Endodermal cell (in vitro differentiated cells): ENCODE measurements at regions not wholly inside any gene's neighbourhood (a gene's known extent, or its start where the extent isn't known, plus 50 kb on each side); places are given as distances from the start of the nearest gene placed in this dataset.

Experiments
- DNase-seq: peaks from one replicate; pipeline ENCODE4 v3.0.0-alpha.2; 2017
- H3K27ac ChIP-seq: 2 replicates; pipeline ENCODE4 v1.5.1; 2013; ENCODE audit warnings: mild to moderate bottlenecking, low read depth, low read length, moderate library complexity
- H3K27me3 ChIP-seq: 2 replicates; pipeline ENCODE4 v1.6.1; 2013; ENCODE audit warnings: mild to moderate bottlenecking, low read length, moderate library complexity; ENCODE audit not compliant: insufficient read depth, control insufficient read depth, poor library complexity, severe bottlenecking
- H3K36me3 ChIP-seq: 2 replicates; pipeline ENCODE4 v1.7.0; 2013; ENCODE audit warnings: mild to moderate bottlenecking, low read length, moderate library complexity; ENCODE audit not compliant: control insufficient read depth, insufficient read depth
- H3K4me1 ChIP-seq: one replicate; pipeline ENCODE4 v1.7.0; 2013; ENCODE audit warnings: low read length; ENCODE audit not compliant: control insufficient read depth, insufficient read depth
- H3K4me3 ChIP-seq: 2 replicates; pipeline ENCODE4 v1.5.1; 2013; ENCODE audit warnings: mild to moderate bottlenecking, low read length, moderate library complexity
- H3K9ac ChIP-seq: 2 replicates; pipeline ENCODE4 v1.6.1; 2013; ENCODE audit warnings: mild to moderate bottlenecking, low read length, moderate library complexity; ENCODE audit not compliant: poor library complexity, severe bottlenecking; ENCODE audit errors: extremely low read depth
- H3K9me3 ChIP-seq: 2 replicates; pipeline ENCODE4 v1.6.1; 2013; ENCODE audit warnings: mild to moderate bottlenecking, low read length, moderate library complexity; ENCODE audit not compliant: control insufficient read depth
- H3K27ac Mint-ChIP-seq: 2 replicates; pipeline ENCODE4 v1.8.0; 2020; ENCODE audit warnings: mixed read lengths
- H3K27me3 Mint-ChIP-seq: 2 replicates; pipeline ENCODE4 v1.8.0; 2021; ENCODE audit warnings: mild to moderate bottlenecking, mixed read lengths; ENCODE audit not compliant: insufficient read depth
- H3K36me3 Mint-ChIP-seq: 2 replicates; pipeline ENCODE4 v1.8.0; 2020; ENCODE audit warnings: low read depth, mixed read lengths
- H3K4me1 Mint-ChIP-seq: 2 replicates; pipeline ENCODE4 v1.8.0; 2020; ENCODE audit warnings: mixed read lengths
- H3K4me3 Mint-ChIP-seq: 2 replicates; pipeline ENCODE4 v1.8.0; 2020; ENCODE audit warnings: mild to moderate bottlenecking, moderate library complexity, mixed read lengths
- H3K9me3 Mint-ChIP-seq: 2 replicates; pipeline ENCODE4 v1.8.0; 2020; ENCODE audit warnings: mild to moderate bottlenecking, mixed read lengths
- WGBS, 2 experiments: methylation state at CpG; one replicate each; pipeline versions ENCODE4 v1.1.5 to v1.1.7; 2013; ENCODE audit warnings: missing lambda C conversion rate in 2 of 2, mixed read lengths in 1 of 2; ENCODE audit not compliant: insufficient coverage in 1 of 2, insufficient read length in 1 of 2; 5-methylcytosine and 5-hydroxymethylcytosine counted together
- TF ChIP-seq, protein P1 (sequence below): fragments of 200-600 bp; sonication (generic); conservative IDR thresholded peaks from 2 replicates; pipeline ENCODE4 v1.5.0; 2021; ENCODE audit warnings: antibody characterized with exemption, mild to moderate bottlenecking

DNA sequence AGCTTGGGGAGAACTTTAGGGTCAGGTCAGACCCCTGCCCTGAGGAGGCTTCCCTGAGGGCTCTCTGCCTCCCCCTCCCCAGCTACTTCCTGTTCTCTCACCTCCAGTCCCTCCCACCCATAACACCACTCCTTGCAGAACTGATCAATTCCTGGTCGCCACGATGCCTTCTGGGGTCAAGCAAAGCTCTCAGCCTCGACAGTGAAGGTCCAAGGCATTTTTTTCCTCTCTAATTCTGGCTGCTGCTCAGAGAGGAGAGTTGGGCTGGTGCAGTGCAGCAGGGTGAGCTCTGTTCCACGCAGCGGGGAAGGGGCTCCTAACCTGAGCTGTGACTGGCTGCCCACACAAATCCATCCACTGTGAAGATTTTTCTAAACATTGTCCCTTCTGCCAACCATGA is 628.4 kb downstream of the BRD1 start:
- Mint-ChIP-seq H3K36me3 (no peaks in the 10 kb centered on the region), H3K4me3 (no peak overlapping the region), H3K27me3 (no peaks in the 10 kb centered on the region), H3K9me3 (no peaks in the 10 kb centered on the region), H3K4me1 (peaks cover 8% of the 10 kb centered on the region), H3K27ac (no peak overlapping the region)
- TF ChIP-seq, protein P1, sequence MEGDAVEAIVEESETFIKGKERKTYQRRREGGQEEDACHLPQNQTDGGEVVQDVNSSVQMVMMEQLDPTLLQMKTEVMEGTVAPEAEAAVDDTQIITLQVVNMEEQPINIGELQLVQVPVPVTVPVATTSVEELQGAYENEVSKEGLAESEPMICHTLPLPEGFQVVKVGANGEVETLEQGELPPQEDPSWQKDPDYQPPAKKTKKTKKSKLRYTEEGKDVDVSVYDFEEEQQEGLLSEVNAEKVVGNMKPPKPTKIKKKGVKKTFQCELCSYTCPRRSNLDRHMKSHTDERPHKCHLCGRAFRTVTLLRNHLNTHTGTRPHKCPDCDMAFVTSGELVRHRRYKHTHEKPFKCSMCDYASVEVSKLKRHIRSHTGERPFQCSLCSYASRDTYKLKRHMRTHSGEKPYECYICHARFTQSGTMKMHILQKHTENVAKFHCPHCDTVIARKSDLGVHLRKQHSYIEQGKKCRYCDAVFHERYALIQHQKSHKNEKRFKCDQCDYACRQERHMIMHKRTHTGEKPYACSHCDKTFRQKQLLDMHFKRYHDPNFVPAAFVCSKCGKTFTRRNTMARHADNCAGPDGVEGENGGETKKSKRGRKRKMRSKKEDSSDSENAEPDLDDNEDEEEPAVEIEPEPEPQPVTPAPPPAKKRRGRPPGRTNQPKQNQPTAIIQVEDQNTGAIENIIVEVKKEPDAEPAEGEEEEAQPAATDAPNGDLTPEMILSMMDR: no peak
- WGBS, 2 experiments: 97% methylated on average over 5 of the region's 5 CpGs; no CpG with 5 or more reads in 1 of the 2 experiments
- no peak overlapping the region for H3K27ac ChIP-seq
- peak; percentile 25 for DNase-seq
- no peak overlapping the region for H3K9ac ChIP-seq
- H3K4me3 ChIP-seq: no peak overlapping the region
- no peaks in the 10 kb centered on the region for H3K9me3 ChIP-seq
- H3K36me3 ChIP-seq: no peaks in the 10 kb centered on the region
- H3K4me1 ChIP-seq: no peaks in the 10 kb centered on the region
- no peaks in the 10 kb centered on the region for H3K27me3 ChIP-seq

DNA sequence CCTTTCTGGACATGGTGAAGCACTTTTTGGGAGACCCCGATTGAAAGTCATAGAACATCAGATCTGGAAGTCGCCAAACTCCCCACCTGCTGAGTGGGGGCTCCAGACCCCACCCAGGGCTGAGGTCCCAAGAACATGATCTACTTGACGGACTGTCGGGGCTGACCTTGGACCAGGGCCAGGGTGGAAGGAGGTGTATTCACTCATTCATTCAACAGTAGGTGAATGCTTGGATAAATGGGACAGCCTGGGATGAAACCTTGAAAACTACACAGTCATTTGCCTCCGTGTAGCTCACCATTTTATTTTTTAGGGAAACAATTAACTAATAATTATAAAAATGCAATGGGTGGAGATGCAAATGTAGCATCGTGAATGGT is 629.0 kb downstream of the BRD1 start:
- TF ChIP-seq, protein P1: no peak
- H3K27me3 Mint-ChIP-seq: no peaks in the 10 kb centered on the region

DNA sequence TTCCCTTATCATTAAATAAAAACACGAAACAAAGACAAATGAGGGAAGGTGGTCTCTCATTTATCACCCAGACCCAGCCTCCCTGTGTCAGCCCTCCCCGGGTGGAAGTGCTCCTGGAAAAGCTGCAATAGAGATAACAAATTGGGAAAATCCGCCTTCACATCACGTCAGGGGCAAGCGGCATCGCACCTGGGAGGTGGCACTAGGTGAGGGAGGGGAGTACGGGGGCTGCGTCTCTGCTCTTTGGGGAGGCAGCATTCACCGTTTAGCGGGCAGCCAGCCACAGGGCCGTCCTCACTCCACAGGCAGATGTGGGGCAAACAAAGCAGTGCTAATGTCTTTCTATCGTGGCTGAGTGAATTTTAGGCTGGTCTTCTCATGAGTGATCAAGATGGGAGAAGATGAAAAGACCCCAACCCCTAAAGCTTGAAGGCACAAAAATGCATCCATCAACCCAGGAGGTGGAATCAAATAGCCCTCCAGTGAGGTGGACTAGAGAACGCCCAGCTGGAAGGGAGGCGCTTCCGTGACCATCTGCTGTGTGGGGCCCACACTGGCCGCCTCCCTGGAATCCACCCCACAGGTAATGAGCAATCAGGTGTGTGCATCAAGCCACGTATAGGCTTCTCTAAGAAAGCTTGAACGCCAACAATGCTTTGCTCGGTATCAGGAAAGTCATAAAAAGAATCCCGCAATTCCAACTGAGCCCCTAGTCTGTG is 629.5 kb downstream of the BRD1 start:
- H3K27ac ChIP-seq: no peak overlapping the region
- Mint-ChIP-seq H3K4me1 (peaks cover 8% of the 10 kb centered on the region), H3K27me3 (no peaks in the 10 kb centered on the region), H3K36me3 (no peaks in the 10 kb centered on the region), H3K27ac (no peak overlapping the region), H3K9me3 (no peaks in the 10 kb centered on the region), H3K4me3 (no peak overlapping the region)
- no peak overlapping the region for H3K4me3 ChIP-seq
- H3K4me1 ChIP-seq: no peaks in the 10 kb centered on the region
- no peak overlapping the region for H3K9ac ChIP-seq
- H3K27me3 ChIP-seq: no peaks in the 10 kb centered on the region
- 85 to 89% methylated on average over 15 to 20 of the region's 20 CpGs for WGBS, 2 experiments
- no peaks in the 10 kb centered on the region for H3K9me3 ChIP-seq
- TF ChIP-seq, protein P1: no peak
- DNase-seq: peak; percentile 30
- no peaks in the 10 kb centered on the region for H3K36me3 ChIP-seq

More for the DNA sequence above, 629.0 kb downstream of the BRD1 start:
- Mint-ChIP-seq H3K9me3 (no peaks in the 10 kb centered on the region), H3K27ac (no peak overlapping the region), H3K4me3 (no peak overlapping the region), H3K36me3 (no peaks in the 10 kb centered on the region), H3K4me1 (peaks cover 8% of the 10 kb centered on the region)
- no peaks in the 10 kb centered on the region for H3K4me1 ChIP-seq
- peak; percentile 16 for DNase-seq
- no peaks in the 10 kb centered on the region for H3K27me3 ChIP-seq
- no peaks in the 10 kb centered on the region for H3K36me3 ChIP-seq
- H3K9me3 ChIP-seq: no peaks in the 10 kb centered on the region
- 79 to 85% methylated on average over 4 to 5 of the region's 6 CpGs for WGBS, 2 experiments
- no peak overlapping the region for H3K9ac ChIP-seq
- H3K27ac ChIP-seq: no peak overlapping the region
- H3K4me3 ChIP-seq: no peak overlapping the region
